ENCODE measurements at regions not wholly inside any gene's neighbourhood (a gene's known extent, or its start where the extent isn't known, plus 50 kb on each side); places are given as distances from the start of the nearest gene placed in this dataset.

GRCh38 chr16:54430491-54431030 lies 144.0 kb upstream of the IRX3 start:
- TF ChIP-seq, protein P1, sequence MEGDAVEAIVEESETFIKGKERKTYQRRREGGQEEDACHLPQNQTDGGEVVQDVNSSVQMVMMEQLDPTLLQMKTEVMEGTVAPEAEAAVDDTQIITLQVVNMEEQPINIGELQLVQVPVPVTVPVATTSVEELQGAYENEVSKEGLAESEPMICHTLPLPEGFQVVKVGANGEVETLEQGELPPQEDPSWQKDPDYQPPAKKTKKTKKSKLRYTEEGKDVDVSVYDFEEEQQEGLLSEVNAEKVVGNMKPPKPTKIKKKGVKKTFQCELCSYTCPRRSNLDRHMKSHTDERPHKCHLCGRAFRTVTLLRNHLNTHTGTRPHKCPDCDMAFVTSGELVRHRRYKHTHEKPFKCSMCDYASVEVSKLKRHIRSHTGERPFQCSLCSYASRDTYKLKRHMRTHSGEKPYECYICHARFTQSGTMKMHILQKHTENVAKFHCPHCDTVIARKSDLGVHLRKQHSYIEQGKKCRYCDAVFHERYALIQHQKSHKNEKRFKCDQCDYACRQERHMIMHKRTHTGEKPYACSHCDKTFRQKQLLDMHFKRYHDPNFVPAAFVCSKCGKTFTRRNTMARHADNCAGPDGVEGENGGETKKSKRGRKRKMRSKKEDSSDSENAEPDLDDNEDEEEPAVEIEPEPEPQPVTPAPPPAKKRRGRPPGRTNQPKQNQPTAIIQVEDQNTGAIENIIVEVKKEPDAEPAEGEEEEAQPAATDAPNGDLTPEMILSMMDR (IDR thresholded peaks at IDR 0.05), result no peak
- no peak for TF ChIP-seq POLR2A (IDR thresholded peaks at IDR 0.05)
